ENCODE measurements at regions not wholly inside any gene's neighbourhood (a gene's known extent, or its start where the extent isn't known, plus 50 kb on each side); places are given as distances from the start of the nearest gene placed in this dataset.

DNA sequence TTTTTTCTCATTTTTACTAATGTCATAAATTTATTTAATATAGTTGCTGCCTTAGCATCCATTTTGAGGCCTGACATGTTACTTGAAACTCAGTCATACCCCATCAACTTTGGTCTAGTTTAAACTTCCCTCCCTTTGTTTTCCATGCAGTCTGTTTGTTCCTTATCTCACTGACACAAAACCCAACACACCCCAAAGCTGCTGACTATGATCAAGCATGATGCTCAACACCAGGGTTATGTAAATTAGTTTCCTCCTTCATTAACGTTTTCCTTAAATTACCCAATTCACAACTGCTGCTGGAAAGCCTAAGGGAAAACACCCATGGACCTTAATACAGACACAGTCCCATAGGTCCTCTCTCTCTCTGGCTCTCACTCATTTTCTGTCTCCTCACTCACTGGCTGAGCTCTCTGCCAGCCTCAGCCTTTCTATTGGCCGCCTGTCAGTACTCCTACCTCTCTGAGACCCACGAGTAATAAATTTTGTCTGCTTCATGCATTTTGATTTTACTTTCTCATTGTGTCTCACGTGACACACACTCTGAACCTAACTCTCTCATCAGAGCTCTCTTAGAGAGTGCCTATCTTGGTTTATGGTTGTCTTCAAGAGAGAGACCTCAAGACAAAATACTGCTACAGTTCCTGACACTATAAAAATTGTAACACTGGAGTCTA is 904.5 kb downstream of the C6orf118 start:
- Histone ChIP-seq H3K4me1 (ENCODE audit: control insufficient read depth, extremely low read depth, insufficient read depth, low read length) (peaks cover 7% of the 10 kb centered on the region), H3K27ac (ENCODE audit: control insufficient read depth, insufficient read depth, low read length) (no peak overlapping the region), H3K79me2 (ENCODE audit: control insufficient read depth, insufficient read depth, low read length) (no peaks in the 10 kb centered on the region), H3K27me3 (ENCODE audit: control insufficient read depth, extremely low read depth, insufficient read depth, low read length) (no peaks in the 10 kb centered on the region), H3K4me3 (ENCODE audit: control insufficient read depth in 2 of 3, extremely low read depth in 1 of 3, insufficient read depth in 2 of 3, low read depth in 1 of 3, low read length in 3 of 3) (no peak overlapping the region), H2AFZ (ENCODE audit: control insufficient read depth, low read length) (no peak overlapping the region), H4K20me1 (ENCODE audit: control insufficient read depth, extremely low read depth, insufficient read depth, low read length) (no peaks in the 10 kb centered on the region), H3K9ac (ENCODE audit: control insufficient read depth, extremely low read depth, insufficient read depth, low read length) (no peak overlapping the region), H3K4me2 (ENCODE audit: control insufficient read depth, extremely low read depth, insufficient read depth, low read depth, low read length) (no peak overlapping the region), H3K9me1 (ENCODE audit: control insufficient read depth, extremely low read depth, insufficient read depth, low read length) (no peaks in the 10 kb centered on the region), H3K36me3 (ENCODE audit: control insufficient read depth in 2 of 2, extremely low read depth in 1 of 2, insufficient read depth in 2 of 2, low read length in 2 of 2) (no peaks in the 10 kb centered on the region), H3K9me3 (ENCODE audit: control insufficient read depth, low read depth, low read length) (no peaks in the 10 kb centered on the region)
- DNase-seq (ENCODE audit: low read depth, low spot score), result no peak
- no peak for FAIRE-seq
- TF ChIP-seq, protein P1, sequence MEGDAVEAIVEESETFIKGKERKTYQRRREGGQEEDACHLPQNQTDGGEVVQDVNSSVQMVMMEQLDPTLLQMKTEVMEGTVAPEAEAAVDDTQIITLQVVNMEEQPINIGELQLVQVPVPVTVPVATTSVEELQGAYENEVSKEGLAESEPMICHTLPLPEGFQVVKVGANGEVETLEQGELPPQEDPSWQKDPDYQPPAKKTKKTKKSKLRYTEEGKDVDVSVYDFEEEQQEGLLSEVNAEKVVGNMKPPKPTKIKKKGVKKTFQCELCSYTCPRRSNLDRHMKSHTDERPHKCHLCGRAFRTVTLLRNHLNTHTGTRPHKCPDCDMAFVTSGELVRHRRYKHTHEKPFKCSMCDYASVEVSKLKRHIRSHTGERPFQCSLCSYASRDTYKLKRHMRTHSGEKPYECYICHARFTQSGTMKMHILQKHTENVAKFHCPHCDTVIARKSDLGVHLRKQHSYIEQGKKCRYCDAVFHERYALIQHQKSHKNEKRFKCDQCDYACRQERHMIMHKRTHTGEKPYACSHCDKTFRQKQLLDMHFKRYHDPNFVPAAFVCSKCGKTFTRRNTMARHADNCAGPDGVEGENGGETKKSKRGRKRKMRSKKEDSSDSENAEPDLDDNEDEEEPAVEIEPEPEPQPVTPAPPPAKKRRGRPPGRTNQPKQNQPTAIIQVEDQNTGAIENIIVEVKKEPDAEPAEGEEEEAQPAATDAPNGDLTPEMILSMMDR (optimal IDR thresholded peaks at IDR 0.05 in 1 of 3, IDR thresholded peaks at IDR 0.05 in 1 of 3, conservative IDR thresholded peaks at IDR 0.05 in 1 of 3; ENCODE audit: extremely low read depth in 1 of 3, insufficient read depth in 2 of 3, low read length in 3 of 3), result no peak
- TF ChIP-seq EZH2 (IDR thresholded peaks at IDR 0.05; ENCODE audit: low read length), result no peak
- dilution Hi-C loops (cut with MboI; ENCODE audit: extremely low pct_ligation_motif_present, low sequenced_read_pairs), result no loop called here

GRCh38 chr6:164401871-164402270 is 907.5 kb downstream of the C6orf118 start:
- no peaks in the 10 kb centered on the region for H3K9me3 ChIP-seq (ENCODE audit: control insufficient read depth, low read depth, low read length)
- no peak overlapping the region for H3K4me2 ChIP-seq (ENCODE audit: control insufficient read depth, extremely low read depth, insufficient read depth, low read depth, low read length)

More at GRCh38 chr6:164401871-164402270, 907.5 kb downstream of the C6orf118 start:
- Histone ChIP-seq H3K9ac (ENCODE audit: control insufficient read depth, extremely low read depth, insufficient read depth, low read length) (no peak overlapping the region), H3K9me1 (ENCODE audit: control insufficient read depth, extremely low read depth, insufficient read depth, low read length) (no peaks in the 10 kb centered on the region), H3K36me3 (ENCODE audit: control insufficient read depth in 2 of 2, extremely low read depth in 1 of 2, insufficient read depth in 2 of 2, low read length in 2 of 2) (no peaks in the 10 kb centered on the region), H3K27ac (ENCODE audit: control insufficient read depth, insufficient read depth, low read length) (no peak overlapping the region), H3K4me1 (ENCODE audit: control insufficient read depth, extremely low read depth, insufficient read depth, low read length) (no peaks in the 10 kb centered on the region), H4K20me1 (ENCODE audit: control insufficient read depth, extremely low read depth, insufficient read depth, low read length) (no peaks in the 10 kb centered on the region), H3K79me2 (ENCODE audit: control insufficient read depth, insufficient read depth, low read length) (no peaks in the 10 kb centered on the region), H3K27me3 (ENCODE audit: control insufficient read depth, extremely low read depth, insufficient read depth, low read length) (no peaks in the 10 kb centered on the region), H2AFZ (ENCODE audit: control insufficient read depth, low read length) (no peak overlapping the region), H3K4me3 (ENCODE audit: control insufficient read depth in 2 of 3, extremely low read depth in 1 of 3, insufficient read depth in 2 of 3, low read depth in 1 of 3, low read length in 3 of 3) (no peak overlapping the region)
- TF ChIP-seq EZH2 (IDR thresholded peaks at IDR 0.05; ENCODE audit: low read length), result no peak
- TF ChIP-seq, protein P1 (optimal IDR thresholded peaks at IDR 0.05 in 1 of 3, IDR thresholded peaks at IDR 0.05 in 1 of 3, conservative IDR thresholded peaks at IDR 0.05 in 1 of 3; ENCODE audit: extremely low read depth in 1 of 3, insufficient read depth in 2 of 3, low read length in 3 of 3), result no peak
- dilution Hi-C loops (cut with MboI; ENCODE audit: extremely low pct_ligation_motif_present, low sequenced_read_pairs), result no loop called here
- FAIRE-seq, result no peak
- no peak for DNase-seq (ENCODE audit: low read depth, low spot score)

Data from keratinocyte (primary cell).